ENCODE measurements at regions not wholly inside any gene's neighbourhood (a gene's known extent, or its start where the extent isn't known, plus 50 kb on each side); places are given as distances from the start of the nearest gene placed in this dataset.

DNA sequence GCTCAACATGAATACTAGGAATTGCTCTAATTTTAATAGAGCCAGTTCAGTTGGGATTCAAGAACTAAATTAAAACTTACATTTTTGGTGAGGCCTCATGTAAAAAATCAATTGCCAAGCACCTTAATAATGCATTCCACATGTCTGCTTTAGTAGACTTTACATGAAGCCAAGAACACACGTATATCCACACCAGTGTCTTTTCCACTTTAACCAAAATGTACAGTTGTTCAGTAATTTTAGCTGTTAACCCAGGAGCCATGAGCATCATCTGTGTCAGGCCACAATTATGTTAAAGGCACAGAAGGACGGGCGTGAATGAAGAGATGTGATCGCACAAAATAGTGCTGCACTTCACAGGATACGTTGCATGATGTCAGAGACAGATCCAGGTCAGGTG is 136.7 kb downstream of the TLR5 start:
- no peak for TF ChIP-seq ZNF302 (CRISPR knock-in tag; IDR thresholded peaks at IDR 0.05)
- TF ChIP-seq EP300 (IDR thresholded peaks at IDR 0.05) = no peak
- no peak for TF ChIP-seq CTCF (IDR thresholded peaks at IDR 0.05)
- TF ChIP-seq ELK1 (IDR thresholded peaks at IDR 0.05; ENCODE audit: low read depth, low read length) = no peak
- TF ChIP-seq MYC (IDR thresholded peaks at IDR 0.05; ENCODE audit: borderline replicate concordance, low read length) = no peak
- TF ChIP-seq SMC3 (IDR thresholded peaks at IDR 0.05) = no peak
- no peak for TF ChIP-seq JUN (IDR thresholded peaks at IDR 0.05)
